CD4-positive, alpha-beta T cell treated with Interleukin-6 at 100 ng/mL for 8 hours (primary cell): ENCODE measurements at regions not wholly inside any gene's neighbourhood (a gene's known extent, or its start where the extent isn't known, plus 50 kb on each side); places are given as distances from the start of the nearest gene placed in this dataset.
"Not testable (repeated sequence)": the region's sequence is repeated elsewhere in the genome, so short reads cannot be mapped to it uniquely, and the experiment has no call there.

Experiments
- DNase-seq: peaks from one replicate; pipeline ENCODE4 v3.0.0-alpha.2; 2020; ENCODE audit warnings: mixed read lengths, low spot score

DNA sequence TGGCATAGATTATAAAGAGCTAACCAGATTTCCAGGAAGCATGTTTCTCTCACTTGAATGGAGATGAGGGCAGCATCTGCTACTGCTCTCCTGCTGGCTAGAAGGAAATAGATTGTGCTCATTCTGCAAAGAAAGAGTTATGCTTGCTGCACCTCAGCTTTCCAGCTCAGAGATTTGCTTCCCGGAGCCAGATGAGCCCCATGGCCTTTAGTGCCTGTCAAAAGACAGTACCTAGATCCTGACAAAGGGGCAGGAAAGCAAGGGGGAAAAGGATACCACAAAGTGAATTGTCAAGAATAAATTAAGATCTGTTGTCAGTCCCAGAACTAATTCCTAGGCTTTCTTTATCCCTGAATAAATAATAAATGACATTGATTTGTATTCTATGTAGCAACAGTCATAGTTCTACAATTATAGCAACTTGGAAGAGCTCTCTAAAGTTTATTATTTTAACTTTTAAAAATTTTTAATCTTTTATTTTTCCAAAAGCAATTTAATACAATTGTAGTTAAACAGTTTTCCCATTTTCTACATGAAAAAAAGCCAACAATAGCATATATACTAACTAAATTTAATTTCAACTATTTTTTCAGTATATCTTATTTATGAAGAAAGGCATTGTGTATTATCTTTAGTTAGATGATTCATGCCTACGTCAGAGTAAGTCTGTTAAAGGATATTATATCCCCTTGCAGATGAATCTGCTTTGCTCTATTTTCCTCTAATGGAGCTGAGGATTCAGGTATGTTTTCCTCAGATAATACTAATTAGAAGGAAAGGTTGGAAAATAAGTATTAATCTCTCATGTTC is 306.1 kb upstream of the DDI1 start:
- no peak for DNase-seq

DNA sequence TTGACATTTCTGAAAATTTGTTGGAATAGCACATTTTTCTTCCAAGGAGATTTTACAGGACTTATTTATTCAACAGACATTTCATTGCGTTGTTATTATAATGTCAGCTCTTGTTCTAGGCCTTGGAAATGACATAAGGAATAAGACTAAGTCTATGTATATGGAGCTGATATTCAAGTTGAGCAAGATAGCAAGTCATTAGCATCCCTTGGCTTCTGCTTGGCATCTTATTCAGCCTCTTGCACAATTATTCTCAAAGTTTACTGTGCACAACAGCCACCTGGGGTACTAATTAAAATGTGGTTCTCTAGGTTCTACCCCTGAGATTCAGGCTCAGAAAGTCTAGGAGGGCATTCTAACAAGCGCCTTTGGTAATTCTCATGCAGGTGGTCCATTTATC is 304.8 kb upstream of the DDI1 start:
- DNase-seq = no peak

DNA sequence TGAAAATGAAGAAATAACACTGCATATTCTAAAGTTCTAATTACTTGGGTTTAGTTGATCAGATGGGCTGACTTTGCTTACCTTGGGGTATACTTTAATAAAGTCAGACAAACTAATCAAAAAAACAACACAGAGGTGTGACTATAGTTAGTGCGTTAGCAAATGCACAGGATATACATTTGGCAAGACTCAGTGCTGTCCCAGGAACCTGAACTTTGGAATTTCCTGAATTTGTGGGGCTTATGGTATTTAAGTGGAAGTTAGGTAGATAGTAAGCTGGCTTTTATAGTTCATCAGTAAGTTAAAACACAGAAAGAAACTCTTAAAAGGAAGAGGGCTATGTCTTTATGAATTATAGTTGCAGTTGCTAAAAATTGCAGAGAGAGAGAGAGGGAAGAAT is 302.6 kb upstream of the DDI1 start:
- no peak for DNase-seq

DNA sequence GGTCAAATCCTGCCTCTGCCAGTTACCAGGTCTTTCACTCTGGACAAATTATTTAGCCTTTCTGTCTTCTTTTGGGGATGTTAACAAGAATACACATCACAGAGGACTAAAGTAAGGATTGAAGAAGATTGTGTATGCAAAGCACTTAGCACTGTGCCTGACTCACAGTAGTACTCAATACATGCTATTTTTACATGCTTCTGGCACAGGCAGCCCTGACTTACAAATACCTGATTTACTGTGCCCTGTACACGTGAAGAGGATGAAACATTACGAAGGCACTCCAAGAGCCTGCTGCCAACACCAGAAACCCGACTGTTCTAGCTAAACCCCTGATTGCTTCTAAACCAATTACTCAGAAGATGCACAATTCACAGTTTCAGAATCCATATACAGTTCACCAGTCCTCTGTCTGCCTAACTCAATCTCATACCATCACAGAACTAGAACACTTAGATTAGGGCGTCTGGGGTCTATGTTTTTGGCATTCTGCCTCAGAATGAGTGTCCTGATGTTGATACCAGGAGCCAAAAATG is 300.9 kb upstream of the DDI1 start:
- no peak for DNase-seq

DNA sequence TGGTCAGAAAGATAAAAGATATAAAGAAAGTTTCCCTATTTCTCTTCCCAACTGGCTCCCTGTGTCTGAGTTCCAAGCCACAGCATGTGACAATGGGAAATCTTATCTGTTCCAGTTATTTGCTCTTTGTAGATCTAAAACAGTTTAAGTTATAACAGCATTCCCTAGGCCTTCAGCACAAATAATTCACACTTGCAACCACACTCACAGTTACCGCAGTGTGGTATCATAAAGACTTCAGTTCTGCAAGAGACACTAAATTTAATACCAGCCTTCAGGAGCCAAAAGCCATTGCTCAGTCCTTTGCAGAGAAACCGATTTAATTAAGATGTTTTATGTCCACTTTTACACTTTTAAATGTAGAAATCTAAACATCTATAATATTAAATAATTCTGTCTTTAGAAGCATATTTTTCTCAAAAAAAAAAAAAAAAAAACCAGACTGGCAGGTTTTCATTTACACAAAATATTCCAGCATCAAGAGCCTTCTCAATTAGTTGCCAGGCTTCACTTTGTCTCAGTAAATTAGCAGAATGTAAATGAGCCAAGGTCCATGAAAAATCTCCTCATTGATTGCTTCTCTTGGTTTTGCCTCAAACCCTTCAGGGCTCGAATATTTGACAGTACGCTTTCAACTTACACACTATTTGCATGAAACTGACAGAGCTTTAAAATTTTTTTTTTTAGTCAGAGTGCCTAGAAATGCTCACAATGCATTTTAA is 300.0 kb upstream of the DDI1 start:
- no peak for DNase-seq

DNA sequence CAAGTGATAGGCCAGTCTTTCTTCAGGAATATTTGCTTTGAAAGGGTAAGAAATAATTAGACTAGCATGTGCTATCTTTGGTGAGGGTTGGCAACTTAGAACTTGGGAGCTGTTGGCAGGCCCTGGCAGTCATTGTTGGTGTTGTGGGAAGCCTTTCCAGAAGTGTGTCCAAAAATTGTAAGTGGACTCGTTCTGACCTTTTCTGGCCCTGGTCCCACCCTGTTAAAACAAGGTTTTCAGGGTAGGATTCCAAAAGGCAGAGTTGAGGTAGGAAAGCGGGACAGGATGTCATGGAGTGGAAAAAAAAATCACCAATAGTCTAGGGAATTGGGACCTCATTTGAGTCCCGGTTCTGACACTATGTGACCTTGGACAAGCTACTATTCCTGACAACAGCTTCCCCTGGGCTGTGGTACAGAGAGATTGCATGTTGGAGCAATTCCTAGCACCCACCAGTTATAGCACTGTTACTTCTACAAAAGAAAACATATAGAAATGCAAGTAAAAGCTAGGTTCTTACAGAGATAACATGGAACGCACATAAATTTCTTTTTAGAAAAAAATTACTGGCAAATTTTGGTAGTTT is 299.3 kb upstream of the DDI1 start:
- no peak for DNase-seq

DNA sequence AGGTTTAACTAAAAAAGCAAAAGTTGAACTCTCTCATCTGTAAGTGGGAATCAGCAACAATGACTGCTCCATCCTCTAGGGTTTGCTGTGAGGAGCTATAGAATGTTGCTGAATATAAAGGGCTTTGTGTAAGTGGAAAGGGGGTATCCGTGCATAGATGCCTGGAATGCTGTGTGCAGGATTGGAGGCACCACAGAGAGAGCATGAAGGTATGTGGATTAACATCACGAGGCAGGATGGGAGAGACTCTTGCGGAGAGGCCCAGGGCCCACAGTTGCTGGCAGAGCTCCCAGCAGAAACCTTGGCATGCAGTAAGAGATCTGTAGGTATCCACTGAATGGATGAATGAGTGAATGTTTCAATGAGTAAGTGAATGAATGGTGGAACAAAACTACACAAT is 298.7 kb upstream of the DDI1 start:
- no peak for DNase-seq

DNA sequence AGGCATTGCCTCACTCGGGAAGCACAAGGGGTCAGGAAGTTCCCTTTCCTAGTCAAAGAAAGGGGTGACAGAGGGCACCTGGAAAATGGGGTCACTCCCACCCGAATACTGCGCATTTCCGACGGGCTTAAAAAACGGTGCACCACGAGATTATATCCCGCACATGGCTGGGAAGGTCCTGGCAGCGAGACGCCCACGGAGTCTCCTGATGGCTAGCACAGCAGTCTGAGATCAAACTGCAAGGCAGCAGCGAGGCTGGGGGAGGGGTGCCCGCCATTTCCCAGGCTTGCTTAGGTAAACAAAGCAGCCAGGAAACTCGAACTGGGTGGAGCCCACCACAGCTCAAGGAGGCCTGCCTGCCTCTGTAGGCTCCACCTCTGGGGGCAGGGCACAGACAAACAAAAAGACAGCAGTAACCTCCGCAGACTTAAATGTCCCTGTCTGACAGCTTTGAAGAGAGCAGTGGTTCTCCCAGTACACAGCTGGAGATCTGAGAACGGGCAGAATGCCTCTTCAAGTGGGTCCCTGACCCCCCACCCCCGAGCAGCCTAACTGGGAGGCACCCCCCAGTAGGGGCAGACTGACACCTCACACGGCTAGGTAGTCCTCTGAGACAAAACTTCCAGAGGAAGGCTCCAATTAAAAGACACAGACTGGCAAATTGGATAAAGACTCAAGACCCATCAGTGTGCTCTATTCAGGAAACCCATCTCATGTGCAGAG is 297.2 kb upstream of the DDI1 start:
- DNase-seq = not testable (repeated sequence)

DNA sequence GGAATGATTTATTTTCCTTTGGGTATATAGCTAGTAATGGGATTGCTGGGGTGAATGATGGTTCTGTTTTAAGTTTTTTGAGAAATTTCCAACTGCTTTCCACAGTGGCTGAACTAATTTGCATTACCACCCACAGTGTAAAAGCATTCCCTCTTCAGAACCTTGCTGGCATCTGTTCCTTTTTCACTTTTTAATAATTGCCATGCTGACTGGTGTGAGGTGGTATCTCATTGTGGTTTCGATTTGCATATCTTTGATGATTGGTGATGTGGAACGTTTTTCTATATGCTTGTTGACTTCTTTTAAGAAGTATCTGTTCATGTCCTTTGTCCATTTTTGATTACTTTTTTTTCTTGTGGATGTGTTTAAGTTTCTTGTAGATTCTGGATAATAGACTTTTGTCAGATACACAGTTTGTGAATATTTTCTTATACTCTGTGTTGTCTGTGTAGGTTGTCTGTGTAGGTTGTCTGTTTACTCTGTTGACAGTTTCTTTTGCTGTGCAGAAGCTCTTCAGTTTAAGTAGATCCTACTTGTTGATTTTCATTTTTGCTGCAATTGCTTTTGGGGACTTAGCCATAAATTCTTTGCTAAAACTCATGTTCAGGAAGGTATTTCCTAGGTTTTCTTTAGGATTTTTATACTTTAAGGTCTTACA is 291.8 kb upstream of the DDI1 start:
- DNase-seq = no peak

DNA sequence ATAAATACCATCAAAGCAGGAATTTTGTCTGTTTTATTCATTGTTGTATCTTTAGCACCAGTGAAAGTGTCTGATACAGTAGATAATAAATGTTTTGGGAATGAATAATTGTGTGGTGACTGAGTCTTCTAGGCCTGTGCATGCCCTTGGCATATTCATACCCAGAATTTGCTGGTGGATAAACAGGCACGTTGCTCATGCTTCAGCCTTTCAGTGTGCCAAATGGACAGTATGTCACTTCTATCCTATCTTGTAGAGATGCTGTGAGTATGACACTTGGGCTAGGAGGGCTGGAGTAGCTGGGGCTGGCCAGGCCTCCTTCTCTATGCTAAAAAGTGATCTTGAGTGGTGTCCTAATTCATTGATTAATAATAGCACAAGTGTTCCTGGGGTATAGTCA is 287.3 kb upstream of the DDI1 start:
- DNase-seq = no peak

DNA sequence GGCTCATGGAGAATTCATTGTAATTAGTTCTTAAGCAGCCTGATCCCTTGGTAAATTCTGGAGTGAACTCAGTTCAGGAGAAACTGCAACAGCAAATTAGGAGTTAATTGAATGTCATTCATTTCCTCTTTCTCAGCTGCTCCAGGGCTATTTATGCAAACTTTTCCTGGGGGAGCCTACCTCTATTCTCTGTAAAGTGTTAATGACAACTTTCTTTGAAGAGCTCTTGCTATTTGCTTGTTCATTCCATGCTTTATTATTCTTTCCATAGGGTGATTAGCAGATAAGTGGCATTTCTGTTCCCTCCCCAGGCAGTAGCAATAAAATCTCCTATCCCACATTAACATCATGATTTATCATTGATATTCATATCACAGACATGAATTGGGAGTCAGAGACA is 267.6 kb upstream of the DDI1 start:
- no peak for DNase-seq

DNA sequence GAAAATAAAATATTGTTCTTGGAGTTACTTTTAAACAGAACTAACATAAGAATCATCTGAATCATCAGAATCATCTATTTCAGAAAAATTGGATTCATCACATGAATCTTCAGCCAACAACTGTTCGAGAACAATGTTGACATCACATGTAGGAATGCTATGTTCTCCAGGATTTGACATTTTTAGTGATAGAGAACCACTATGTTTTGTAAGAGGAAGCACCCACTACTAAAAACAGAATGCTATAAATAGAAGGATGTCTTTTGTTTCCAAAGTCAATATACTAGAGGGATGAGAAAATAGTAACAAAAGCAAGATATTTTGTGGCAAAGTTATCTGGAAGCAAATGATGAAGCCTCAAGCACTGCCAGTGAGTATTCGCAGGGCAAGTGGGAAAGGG is 263.4 kb upstream of the DDI1 start:
- no peak for DNase-seq

DNA sequence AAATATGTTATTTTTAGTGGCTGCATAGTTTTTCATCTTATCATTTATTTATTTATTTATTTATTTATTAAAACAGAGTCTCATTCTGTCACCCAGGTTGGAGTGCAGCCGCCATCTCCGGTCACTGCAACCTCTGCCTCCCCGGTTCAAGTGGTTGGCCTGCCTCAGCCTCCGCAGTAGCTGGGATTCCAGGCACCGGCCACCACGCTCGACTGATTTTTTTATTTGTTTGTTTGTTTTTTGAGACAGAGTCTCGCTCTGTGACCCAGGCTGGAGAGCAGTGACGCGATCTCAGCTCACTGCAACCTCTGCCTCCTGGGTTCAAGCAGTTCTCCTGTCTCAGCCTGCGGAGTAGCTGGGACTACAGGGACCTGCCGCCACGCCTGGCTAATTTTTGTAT is 262.9 kb upstream of the DDI1 start:
- no peak for DNase-seq

DNA sequence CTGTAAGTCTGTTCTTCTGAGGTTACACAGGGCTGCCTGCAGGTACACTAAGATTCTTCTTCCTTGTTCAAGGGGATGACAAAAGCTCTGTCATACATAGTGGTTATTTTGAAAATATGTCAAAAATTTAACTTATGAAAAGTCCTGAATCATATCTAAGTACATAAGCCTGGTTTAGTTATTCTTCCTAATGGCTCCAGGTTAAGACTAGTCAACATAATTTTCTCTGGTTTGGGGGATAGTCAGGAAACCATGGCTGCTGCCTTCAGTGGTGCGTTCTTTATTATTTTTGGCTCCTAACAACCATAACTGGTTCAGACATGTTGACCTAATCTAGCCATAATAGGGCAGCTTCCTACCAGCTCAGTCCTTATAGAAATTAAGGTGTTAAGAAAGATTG is 257.4 kb upstream of the DDI1 start:
- DNase-seq = no peak

DNA sequence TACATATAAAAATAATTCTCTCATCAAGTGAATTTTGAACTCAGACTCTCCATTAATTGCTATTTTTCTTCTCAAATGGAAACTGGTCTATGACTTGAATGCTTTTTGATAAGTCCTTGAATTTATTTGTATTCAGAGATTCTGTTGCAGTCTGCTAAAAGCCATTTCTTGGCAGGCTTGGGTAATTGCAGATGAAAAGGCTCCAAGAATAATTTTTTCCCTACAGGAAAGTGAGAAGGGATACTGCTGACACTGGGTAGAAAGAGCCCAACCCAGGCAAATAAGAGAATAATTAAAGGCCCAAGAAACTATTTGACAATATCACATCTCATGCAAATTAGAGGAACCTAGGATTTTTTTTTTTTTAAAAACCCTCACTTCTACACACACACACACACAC is 246.5 kb upstream of the DDI1 start:
- DNase-seq = no peak

DNA sequence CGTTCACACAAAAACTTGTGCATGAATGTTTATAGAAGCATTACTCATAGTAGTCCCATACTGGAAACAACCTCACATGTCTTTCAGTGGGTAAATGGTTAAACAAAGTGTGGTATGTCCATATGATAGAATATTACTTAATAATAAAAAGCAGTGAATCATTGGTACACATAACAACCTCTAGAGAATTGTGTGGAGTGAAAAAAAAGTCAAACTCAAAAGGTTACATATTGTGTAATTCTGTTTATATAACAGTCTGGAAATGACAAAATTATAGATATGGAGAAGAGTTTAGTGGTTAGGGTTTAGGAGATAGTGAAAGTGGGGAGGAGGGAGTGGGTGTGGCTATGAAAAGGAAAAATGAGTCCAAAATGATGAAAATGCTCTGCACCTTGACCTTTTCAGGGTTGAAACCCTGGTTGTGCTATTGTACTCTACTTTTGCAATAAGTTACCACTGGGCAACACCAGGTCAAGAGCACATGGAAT is 243.4 kb upstream of the DDI1 start:
- DNase-seq = no peak

DNA sequence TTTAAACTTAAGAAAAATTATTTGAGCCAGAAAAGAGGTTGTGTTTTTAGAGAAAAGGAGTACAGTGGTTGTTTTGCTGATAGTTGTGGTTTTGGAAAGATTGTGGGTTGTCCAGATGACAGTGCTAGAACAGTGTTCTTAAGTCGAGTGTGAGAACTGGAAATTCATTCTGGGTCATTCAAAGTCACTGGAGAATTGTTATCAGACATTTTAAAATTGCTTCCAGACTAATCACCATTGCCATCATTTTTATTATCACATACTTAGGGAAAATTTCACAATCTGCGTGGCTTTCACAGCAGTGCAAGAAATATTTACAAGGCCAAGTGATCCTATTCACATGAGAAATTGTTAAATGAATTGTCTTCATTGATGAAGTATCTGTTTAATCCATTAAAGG is 242.2 kb upstream of the DDI1 start:
- DNase-seq = no peak

DNA sequence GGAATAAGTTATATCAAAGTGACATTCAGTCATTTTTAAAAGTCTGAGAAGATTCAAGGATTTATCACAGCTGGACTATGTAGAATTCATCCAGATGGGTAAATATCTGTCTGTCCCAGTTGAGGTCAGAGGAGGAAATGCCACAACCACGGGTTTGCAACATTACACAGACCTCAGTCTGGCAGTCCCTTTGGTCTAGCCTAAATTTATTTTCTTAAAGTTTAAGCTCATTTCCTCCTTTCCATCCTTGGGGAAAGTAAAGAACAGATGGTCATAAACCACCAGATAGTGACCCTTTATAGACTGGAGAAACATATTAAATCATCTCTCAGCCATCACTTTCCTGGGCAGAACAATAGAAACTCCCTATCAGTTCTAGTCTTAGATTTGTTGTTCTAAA is 238.4 kb upstream of the DDI1 start:
- DNase-seq = no peak

DNA sequence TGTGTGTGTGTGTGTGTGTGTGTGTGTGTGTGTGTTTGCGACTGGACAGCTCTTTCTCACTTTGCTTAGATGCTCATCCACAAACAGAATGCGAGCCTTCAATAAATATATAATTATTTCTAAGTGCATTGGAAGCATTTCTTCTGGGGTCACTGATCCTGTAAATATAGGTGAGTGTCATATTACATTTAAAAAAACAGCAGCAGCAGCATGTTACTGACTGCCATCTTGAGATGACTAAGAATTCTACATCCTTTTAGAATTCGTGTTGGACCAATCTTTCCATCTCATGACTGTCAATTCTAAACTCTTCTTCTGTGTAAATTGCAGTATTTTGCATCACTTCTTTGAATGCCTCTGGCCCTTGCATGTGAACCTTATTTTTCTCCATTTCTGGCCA is 238.0 kb upstream of the DDI1 start:
- DNase-seq = no peak

DNA sequence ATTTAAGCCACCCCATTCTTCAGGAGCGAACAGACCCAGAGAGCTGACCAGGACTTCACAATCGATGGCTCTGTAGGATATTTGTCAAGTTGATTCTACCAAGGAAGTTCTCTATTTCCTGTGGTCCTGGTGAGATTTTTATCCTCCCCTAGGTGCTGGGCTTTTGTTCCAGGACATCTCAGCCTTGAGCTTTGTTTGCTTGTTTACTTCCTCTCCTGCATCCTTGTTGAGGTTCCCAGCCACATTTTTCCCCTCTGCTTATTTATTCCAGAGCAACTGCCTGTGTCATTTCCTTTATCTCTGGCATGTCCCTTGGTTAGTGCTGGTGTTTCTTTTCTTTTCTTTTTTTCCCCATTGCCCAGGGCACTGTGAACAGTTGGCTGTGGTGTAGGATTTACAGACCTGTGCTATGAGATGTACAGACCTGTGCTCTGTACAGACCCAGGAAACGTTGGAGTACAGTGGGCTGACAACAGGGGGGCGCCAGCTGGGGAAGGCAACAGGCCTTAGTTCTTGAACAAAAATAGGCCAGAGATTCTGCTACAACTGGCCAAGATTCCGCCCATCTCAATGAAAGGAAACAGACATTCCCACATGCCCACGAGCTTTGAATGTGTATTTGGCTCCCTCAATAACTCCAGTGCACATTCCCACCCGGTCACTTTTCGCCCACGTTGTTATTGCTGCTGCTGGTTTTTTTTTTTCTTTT is 235.9 kb upstream of the DDI1 start:
- DNase-seq = no peak

DNA sequence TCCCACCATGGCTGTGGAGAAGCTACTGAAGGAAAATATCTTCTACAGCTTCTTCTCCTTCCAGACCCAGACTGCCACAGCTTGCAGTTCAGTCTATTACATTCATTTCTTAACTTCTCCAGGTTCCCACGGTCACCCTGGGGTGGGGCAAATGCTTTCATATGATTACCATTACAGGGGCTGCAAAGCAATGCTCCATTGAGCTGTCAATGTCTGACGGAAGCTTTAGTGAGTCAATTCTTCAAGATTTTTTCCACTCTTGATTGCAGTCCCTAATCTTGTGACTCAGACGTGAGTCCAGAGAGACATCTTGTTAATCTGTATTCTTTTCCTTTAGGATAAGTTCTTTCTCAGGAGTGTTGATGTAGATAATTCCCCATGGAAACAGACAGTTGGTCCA is 233.4 kb upstream of the DDI1 start:
- DNase-seq = no peak
